ENCODE measurements at regions not wholly inside any gene's neighbourhood (a gene's known extent, or its start where the extent isn't known, plus 50 kb on each side); places are given as distances from the start of the nearest gene placed in this dataset.

DNA sequence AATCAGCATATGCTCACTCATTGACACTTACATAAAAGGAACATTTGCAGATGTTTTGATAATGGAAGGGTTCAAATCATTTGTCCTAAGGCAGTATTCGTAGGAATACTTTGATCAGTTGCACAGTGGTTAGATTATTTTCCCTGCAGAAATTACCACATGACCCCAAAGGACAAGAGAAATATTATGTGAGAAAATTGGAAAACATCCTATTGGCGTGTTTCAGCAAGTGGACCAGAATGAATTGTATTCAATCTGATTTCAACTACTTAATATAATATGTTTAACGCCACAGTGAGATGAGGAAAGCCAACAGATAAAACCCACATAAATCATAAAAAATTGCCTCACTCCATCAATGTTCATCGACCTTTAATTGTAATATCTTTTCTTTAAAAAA lies 195.0 kb upstream of the MDFIC2 start:
- no peak for ATAC-seq
- TF ChIP-seq, protein P1, sequence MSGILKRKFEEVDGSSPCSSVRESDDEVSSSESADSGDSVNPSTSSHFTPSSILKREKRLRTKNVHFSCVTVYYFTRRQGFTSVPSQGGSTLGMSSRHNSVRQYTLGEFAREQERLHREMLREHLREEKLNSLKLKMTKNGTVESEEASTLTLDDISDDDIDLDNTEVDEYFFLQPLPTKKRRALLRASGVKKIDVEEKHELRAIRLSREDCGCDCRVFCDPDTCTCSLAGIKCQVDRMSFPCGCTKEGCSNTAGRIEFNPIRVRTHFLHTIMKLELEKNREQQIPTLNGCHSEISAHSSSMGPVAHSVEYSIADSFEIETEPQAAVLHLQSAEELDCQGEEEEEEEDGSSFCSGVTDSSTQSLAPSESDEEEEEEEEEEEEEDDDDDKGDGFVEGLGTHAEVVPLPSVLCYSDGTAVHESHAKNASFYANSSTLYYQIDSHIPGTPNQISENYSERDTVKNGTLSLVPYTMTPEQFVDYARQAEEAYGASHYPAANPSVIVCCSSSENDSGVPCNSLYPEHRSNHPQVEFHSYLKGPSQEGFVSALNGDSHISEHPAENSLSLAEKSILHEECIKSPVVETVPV (CRISPR knock-in tag; IDR thresholded peaks at IDR 0.05): no peak
- no peak for TF ChIP-seq CSDC2 (CRISPR knock-in tag; IDR thresholded peaks at IDR 0.05)
- no peak for TF ChIP-seq ESRRG (CRISPR knock-in tag; IDR thresholded peaks at IDR 0.05)
- TF ChIP-seq ZNF8 (CRISPR knock-in tag; IDR thresholded peaks at IDR 0.05): no peak

GRCh38 chr3:70506775-70507174 lies 194.3 kb upstream of the MDFIC2 start:
- ATAC-seq: no peak
- TF ChIP-seq ESRRG (CRISPR knock-in tag; IDR thresholded peaks at IDR 0.05) (no peak), TCF4 (CRISPR knock-in tag; IDR thresholded peaks at IDR 0.05; ENCODE audit: borderline replicate concordance) (no peak), BACH2 (CRISPR knock-in tag; IDR thresholded peaks at IDR 0.05; ENCODE audit: borderline replicate concordance) (no peak), PPARA (CRISPR knock-in tag; IDR thresholded peaks at IDR 0.05; ENCODE audit: borderline replicate concordance) (no peak), ZNF70 (CRISPR knock-in tag; IDR thresholded peaks at IDR 0.05) (no peak), TOX (CRISPR knock-in tag; IDR thresholded peaks at IDR 0.05; ENCODE audit: borderline replicate concordance) (no peak), ZC3H10 (CRISPR knock-in tag; IDR thresholded peaks at IDR 0.05) (no peak), PATZ1 (CRISPR knock-in tag; IDR thresholded peaks at IDR 0.05; ENCODE audit: borderline replicate concordance) (no peak), ZNF565 (CRISPR knock-in tag; conservative IDR thresholded peaks at IDR 0.05; ENCODE audit: low read depth) (no peak), CREB5 (CRISPR knock-in tag; IDR thresholded peaks at IDR 0.05; ENCODE audit: low read depth) (no peak), ZFP30 (CRISPR knock-in tag; IDR thresholded peaks at IDR 0.05) (no peak), OSR1 (CRISPR knock-in tag; IDR thresholded peaks at IDR 0.05) (no peak), CSDC2 (CRISPR knock-in tag; IDR thresholded peaks at IDR 0.05) (no peak)
- TF ChIP-seq, protein P2, sequence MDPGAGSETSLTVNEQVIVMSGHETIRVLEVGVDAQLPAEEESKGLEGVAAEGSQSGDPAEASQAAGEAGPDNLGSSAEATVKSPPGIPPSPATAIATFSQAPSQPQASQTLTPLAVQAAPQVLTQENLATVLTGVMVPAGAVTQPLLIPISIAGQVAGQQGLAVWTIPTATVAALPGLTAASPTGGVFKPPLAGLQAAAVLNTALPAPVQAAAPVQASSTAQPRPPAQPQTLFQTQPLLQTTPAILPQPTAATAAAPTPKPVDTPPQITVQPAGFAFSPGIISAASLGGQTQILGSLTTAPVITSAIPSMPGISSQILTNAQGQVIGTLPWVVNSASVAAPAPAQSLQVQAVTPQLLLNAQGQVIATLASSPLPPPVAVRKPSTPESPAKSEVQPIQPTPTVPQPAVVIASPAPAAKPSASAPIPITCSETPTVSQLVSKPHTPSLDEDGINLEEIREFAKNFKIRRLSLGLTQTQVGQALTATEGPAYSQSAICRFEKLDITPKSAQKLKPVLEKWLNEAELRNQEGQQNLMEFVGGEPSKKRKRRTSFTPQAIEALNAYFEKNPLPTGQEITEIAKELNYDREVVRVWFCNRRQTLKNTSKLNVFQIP (CRISPR knock-in tag; IDR thresholded peaks at IDR 0.05; ENCODE audit: borderline replicate concordance, low read depth): no peak
- TF ChIP-seq, protein P1 (CRISPR knock-in tag; IDR thresholded peaks at IDR 0.05): no peak

- no peak for ATAC-seq
- TF ChIP-seq OSR1 (CRISPR knock-in tag; IDR thresholded peaks at IDR 0.05): no peak
- no peak for TF ChIP-seq BACH2 (CRISPR knock-in tag; IDR thresholded peaks at IDR 0.05; ENCODE audit: borderline replicate concordance)
- TF ChIP-seq, protein P2 (CRISPR knock-in tag; IDR thresholded peaks at IDR 0.05; ENCODE audit: borderline replicate concordance, low read depth): no peak
- TF ChIP-seq ZNF70 (CRISPR knock-in tag; IDR thresholded peaks at IDR 0.05): no peak
- TF ChIP-seq CREB5 (CRISPR knock-in tag; IDR thresholded peaks at IDR 0.05; ENCODE audit: low read depth): no peak
- TF ChIP-seq PPARA (CRISPR knock-in tag; IDR thresholded peaks at IDR 0.05; ENCODE audit: borderline replicate concordance): no peak
- TF ChIP-seq, protein P1 (CRISPR knock-in tag; IDR thresholded peaks at IDR 0.05): no peak
- TF ChIP-seq ZNF8 (CRISPR knock-in tag; IDR thresholded peaks at IDR 0.05): no peak
- no peak for TF ChIP-seq ZFP30 (CRISPR knock-in tag; IDR thresholded peaks at IDR 0.05)
These were observed 189.1 kb upstream of the MDFIC2 start for GRCh38 chr3:70501561-70501960.
